HG02642 (cell line): ENCODE measurements at regions not wholly inside any gene's neighbourhood (a gene's known extent, or its start where the extent isn't known, plus 50 kb on each side); places are given as distances from the start of the nearest gene placed in this dataset.
"Not testable (repeated sequence)": the region's sequence is repeated elsewhere in the genome, so short reads cannot be mapped to it uniquely, and the experiment has no call there.

ENCODE experiments used
- ATAC-seq: cut with Tn5 transposase; IDR thresholded peaks from one replicate; pipeline ENCODE4 v1.9.1; 2021; ENCODE audit warnings: mild to moderate bottlenecking; ENCODE audit not compliant: unreplicated experiment, poor library complexity

GRCh38 chr7:19964246-19964645 lies 190.8 kb upstream of the TMEM196 start:
- no peak for ATAC-seq

- ATAC-seq: no peak
Observed at GRCh38 chr7:19963695-19964094, 190.3 kb upstream of the TMEM196 start.

- no peak for ATAC-seq
Observed at GRCh38 chr7:19958309-19958896, 185.0 kb upstream of the TMEM196 start.

GRCh38 chr7:19957664-19958063 lies 184.2 kb upstream of the TMEM196 start:
- ATAC-seq: no peak

- ATAC-seq: not testable (repeated sequence)
Observed at GRCh38 chr7:19954166-19954565, 180.7 kb upstream of the TMEM196 start.

GRCh38 chr7:19953411-19953810 lies 180.0 kb upstream of the TMEM196 start:
- ATAC-seq: not testable (repeated sequence)

- no peak for ATAC-seq
Observed at GRCh38 chr7:19948160-19948559, 174.7 kb upstream of the TMEM196 start.

GRCh38 chr7:19944363-19945120 lies 171.1 kb upstream of the TMEM196 start:
- ATAC-seq: no peak

- ATAC-seq: no peak
Observed at GRCh38 chr7:19939746-19940145, 166.3 kb upstream of the TMEM196 start.

GRCh38 chr7:19932549-19933249 lies 159.3 kb upstream of the TMEM196 start:
- ATAC-seq: no peak

- no peak for ATAC-seq
Observed at GRCh38 chr7:19930851-19931250, 157.4 kb upstream of the TMEM196 start.

- no peak for ATAC-seq
Observed at GRCh38 chr7:19930051-19930450, 156.6 kb upstream of the TMEM196 start.

- ATAC-seq: peak; percentile 79
Observed at GRCh38 chr7:19928247-19928646, 154.8 kb upstream of the TMEM196 start.

- ATAC-seq: no peak
Observed at GRCh38 chr7:19920705-19921104, 147.3 kb upstream of the TMEM196 start.

- no peak for ATAC-seq
Observed at GRCh38 chr7:19920166-19920565, 146.7 kb upstream of the TMEM196 start.

GRCh38 chr7:19919261-19920095 lies 146.1 kb upstream of the TMEM196 start:
- ATAC-seq: no peak

- no peak for ATAC-seq
Observed at GRCh38 chr7:19916046-19916445, 142.6 kb upstream of the TMEM196 start.

- no peak for ATAC-seq
Observed at GRCh38 chr7:19915596-19915995, 142.2 kb upstream of the TMEM196 start.

GRCh38 chr7:19914866-19915265 lies 141.4 kb upstream of the TMEM196 start:
- ATAC-seq: no peak

- ATAC-seq: no peak
Observed at GRCh38 chr7:19900118-19900517, 126.7 kb upstream of the TMEM196 start.

- ATAC-seq: no peak
Observed at GRCh38 chr7:19899529-19899928, 126.1 kb upstream of the TMEM196 start.
